Activated T-cell treated with anti-CD3 and anti-CD28 coated beads for 24 hours (primary cell): ENCODE measurements at regions not wholly inside any gene's neighbourhood (a gene's known extent, or its start where the extent isn't known, plus 50 kb on each side); places are given as distances from the start of the nearest gene placed in this dataset.
"Not testable (repeated sequence)": the region's sequence is repeated elsewhere in the genome, so short reads cannot be mapped to it uniquely, and the experiment has no call there.

ENCODE experiments used
- DNase-seq: peaks from one replicate; pipeline ENCODE4 v3.0.0-alpha.2; 2020; ENCODE audit warnings: low read depth

DNA sequence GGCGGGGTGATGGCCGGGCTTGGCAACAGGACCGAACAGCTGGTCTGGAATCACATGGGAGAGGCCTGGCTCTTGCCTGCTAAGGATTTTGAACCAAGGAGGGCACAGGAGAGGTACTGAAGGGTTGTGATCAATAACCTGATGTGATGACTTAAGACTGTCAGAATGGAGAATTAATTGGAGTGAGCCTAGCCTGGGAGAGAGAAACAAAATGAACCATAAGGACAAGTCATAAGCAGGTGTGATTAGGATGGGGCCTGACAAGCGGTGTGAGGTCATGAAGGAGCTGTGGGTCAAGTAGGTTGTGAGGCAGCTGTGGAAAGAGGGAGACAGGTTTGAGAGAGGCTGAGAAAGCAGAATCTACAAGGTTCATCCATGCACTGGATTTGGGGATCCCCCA is 104.6 kb downstream of the MED10 start:
- DNase-seq = no peak

DNA sequence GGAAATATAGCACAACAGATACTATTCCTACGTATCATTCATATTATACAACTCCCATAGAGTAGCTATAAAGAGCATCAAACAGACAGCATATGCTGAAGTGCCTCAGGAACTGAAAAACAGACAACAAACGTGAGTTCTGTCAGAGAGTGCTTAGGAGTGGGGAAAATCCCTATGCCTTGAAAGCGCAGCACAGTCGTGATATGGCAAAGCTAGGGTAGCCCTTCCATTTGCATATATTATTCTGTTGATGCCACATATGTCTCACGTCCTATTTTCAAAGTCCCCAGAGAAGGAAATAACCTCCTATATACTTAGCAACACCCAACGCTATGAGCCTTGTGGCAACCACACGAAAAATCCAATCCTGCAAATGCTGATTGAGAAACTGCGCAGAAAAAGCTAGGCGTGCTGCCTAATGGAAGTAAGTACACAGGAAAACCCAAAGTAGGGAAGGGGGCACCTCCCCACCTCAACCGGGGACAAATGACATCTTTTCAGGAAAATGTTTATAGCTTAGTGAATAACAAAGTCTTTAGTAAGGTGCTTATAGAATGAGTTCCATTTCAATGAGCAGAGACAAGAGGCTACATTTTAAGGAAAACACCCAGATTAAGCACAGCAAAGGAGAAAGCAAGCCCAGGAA is 105.1 kb downstream of the MED10 start:
- no peak for DNase-seq

DNA sequence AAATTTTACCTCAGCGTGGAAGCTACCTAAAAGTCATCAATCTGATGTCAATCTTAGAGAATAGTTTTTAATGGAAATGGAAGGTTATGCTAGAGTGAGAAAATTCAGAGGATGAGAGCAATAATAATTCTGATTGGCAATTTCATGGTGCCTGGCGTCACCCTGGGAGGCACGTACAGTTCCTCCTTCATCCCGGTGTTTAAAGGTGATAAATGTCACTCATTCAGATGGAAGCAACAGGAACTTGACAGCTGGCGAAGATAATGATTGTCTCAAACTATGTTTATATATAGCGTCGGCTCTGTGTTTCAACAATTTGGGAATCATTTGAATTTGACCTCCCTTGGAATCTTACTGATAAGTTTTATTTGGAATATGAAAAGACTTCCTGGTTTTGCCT is 108.4 kb downstream of the MED10 start:
- DNase-seq = no peak

DNA sequence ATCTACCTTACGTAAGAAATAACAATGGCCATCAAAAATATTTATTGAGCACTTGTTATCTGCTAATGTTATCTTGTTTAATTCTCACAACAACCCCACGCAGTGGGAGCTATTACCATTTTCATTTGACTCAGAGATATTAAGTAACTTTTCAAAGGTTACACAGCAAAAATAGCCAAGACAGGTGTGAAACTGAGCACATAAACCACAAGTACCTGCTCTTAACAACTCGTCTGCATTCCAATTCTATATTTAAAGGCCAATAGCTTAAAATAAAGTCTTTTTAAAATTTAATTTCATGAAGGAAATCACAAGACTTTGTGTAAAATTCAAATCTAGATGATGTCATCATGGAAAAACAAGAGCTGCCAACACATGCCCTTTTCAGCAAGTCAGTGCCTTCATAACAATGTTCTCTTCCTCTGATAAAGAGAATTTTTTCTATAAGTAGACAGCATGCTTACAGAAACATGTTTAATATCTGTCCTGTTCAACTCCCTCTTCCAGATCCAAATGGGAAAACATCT is 111.6 kb downstream of the MED10 start:
- DNase-seq = no peak

DNA sequence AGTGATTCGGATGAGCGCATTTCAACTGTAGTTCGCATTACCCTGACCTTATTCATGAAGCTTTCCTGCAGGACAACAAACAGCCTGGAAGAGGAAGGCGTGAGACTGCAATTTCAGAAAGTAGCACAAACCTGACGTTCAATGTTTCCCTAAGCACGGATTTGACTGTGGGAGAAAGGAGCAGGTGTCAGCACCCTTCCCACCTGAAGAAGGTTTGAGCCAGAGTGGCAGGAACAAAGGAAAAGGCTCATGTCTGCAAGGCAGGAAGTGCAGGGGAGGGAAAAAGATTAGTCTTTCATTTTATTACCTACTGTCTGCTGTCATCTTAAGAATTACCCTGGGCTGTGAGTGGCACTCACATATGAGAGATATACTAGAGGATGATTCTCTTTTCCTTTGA is 114.0 kb downstream of the MED10 start:
- no peak for DNase-seq

DNA sequence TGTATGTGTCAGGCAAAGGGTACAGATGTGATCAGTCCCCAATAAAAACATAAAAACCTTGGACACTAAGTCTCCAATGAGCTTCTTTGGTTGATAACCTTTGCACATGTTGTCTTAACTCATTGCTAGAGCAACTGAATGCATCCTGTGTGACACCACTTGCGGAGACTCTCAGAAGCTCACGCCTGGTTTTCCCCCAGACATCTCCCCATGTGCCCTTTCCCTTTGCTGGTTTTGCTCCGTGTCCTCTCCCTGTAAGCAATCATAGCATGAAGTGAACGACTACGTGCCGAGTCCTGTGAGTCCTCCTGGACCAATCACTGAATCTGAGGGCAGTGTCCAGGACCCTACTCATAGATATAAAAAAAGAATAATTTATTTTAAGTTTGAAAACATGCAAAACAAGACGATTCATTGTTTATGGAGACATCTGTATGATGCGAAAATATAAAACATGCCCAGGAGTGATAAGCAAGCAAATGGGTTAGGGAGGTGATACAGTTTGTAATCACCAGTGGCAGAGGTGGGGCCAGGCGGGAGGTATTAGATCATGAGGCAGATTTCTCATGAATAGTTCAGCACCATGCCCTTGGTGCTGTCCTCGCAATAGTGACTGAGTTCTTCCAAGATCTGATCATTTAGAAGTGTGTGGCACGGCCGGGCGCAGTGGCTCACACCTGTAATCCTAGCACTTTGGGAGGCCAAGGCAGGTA is 115.5 kb downstream of the MED10 start:
- no peak for DNase-seq

DNA sequence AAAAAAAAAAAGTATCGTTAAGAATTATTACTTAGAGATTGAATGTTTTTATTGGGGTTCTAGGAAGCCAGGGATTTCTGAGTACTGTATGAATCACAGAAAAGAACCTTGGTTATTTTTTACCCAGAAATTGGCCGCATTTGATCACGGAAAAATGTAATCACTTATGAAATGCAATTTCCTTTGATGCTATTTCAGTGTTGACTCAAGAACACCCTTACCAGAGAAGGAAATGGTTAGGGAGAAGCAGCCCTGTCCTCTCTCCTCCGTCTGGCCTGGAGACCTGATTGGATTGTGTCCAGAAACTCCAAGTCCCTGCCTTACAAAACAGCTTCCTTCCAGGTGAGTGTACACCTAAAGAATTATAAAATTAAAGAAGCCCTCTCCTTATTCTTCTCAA is 116.7 kb downstream of the MED10 start:
- no peak for DNase-seq

DNA sequence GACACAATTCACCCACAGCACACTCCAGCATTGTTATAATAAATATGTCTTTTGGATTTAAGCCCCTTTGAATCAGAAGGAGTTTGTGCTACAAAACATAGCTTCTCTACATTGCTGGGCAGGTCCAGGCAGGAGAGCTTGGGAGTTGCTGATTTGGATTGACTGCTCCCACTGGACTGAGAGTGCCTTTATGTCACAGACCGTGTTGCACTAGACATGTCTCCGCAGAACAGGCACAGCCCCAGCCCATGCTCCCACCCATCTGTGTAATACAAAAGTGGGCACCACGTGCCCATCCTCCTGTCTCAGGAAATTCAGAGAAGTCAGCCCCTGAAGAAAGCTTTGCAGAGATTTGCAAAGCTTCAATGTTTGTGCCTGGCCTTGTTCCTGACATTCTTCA is 117.1 kb downstream of the MED10 start:
- DNase-seq = no peak

DNA sequence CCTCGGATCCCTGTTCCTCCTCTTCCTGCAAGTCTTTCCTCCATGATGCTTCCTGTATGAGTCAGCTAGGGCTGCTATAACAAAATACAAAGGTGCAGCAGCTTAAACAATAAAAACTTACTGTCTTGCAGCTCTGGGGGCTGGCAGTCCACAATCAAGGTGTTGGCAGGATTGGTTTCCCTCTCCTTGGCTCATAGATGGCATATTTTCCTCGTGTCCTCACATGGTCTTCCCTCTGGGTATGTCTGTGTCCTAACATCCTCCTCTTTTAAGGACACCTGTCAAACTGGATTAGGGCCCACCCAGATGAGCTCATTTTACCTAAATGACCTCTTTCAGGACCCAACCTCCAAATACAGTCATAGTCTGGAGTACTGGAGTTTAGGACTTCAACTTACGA is 117.5 kb downstream of the MED10 start:
- no peak for DNase-seq

DNA sequence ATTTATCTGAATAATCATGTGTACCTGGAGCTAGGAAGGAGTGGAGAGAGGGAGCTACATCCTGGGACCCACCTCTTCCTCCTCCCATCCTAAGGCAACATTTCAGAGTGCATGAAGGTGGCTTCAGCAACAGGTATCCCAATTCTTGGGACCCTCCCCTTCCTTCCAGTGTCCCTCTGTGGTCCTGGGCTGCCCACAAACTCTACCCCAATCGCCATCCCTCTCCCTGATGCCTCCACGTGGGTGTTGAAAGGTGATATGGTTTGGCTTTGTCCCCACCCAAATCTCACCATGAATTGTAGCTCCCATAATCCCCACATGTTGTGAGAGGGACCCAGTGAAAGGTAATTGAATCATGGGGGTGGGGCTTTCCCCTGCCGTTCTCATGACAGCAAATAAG is 121.4 kb downstream of the MED10 start:
- DNase-seq = no peak

DNA sequence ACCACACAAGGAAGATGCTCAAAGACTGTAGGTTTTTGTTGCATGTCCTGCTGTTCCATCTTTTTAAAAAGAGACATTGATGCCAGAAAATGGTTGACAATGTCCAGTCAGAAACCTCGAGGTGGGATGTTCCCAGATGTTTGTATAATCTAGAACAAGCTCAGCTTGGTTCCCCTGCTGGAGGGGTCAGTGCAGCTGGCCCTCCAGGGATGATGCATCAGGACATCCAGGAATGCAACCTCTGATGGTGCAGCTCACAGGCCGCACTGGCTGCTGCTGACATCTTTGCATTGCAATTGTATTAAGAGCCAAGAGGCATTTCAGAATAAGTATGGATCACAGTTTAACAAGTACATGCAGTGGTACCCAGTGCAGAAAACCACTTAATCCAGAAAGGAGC is 122.4 kb downstream of the MED10 start:
- no peak for DNase-seq

DNA sequence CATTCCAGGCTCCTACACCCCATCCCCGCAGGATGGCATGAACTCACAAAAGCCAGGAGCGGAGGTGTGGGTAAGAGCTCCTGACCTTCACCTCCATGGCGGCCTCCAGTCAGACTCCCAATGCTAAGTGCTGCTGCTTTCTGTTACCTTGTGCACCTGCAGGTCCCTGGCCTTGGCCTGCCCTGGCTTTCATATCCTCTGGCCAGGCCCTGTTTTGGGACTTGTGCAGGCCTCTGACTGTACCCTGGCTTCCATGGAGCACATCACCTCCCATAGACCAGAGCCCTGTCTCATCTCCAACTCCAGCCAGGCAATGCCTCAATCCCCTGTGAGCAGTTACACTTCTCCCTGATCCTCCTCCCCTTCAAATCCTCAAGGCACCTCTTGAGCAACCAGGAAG is 124.5 kb downstream of the MED10 start:
- DNase-seq = no peak

DNA sequence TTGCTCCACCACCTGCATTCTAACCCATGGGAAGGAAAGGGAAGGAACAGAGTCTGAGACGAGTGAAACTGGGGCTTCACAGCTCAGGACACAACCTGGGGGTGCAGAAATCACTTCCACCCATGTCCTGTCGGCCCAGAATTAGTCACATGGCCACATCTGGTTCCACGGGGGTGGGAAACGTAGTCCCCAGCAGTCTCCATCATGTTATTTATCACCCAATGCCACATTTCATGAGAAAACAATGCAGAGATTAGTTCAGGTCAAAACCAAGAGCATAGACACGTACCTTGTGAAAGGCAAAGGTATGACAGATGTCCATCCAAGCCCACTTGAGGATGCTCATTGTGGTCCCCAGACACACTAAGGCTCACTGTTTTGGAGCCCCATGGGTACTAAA is 125.1 kb downstream of the MED10 start:
- DNase-seq = no peak

DNA sequence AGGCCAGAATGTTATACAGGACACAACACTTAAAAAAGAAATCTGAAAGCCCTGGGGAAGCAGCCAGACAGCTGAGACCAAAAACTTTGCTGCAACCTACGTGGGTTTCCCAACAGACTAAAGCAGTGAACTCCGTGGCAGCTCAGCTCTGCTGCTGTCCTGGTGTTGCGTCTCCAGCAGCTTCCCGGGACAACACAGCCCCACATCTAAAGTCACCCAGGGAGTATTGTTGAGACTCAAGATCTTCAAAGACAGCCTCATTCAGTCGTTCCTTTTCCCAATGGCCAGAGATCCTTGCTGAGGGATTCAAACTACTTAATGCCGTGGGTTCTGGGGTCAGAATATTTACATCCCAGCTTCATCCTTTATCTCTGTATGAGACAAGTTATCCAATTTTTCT is 125.8 kb downstream of the MED10 start:
- DNase-seq = no peak

DNA sequence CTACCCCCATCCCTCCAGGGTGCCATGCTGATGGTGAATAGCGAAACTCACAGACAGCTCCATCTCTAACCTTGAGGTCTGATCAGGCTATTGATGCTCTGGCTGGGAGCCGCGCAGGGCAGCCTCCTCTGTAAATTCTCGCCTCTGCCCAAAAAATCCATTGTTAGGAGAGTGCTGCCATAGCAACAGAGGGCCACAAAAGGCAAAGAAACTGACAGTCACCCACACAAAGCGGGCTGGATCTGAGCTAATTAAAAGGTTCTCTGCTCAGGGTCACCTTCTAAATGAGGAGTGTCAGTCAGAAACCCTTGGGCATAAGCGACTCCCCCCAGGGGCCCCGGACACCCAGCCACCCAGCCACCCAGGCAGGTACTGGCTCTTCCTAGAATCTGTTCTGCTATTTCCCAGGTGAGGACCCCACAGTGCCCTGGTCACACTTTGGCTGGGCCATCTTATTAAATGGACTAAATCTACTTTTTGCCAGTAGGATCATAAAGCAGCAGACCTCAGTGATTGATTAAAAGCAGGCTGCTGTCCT is 126.7 kb downstream of the MED10 start:
- DNase-seq = no peak

DNA sequence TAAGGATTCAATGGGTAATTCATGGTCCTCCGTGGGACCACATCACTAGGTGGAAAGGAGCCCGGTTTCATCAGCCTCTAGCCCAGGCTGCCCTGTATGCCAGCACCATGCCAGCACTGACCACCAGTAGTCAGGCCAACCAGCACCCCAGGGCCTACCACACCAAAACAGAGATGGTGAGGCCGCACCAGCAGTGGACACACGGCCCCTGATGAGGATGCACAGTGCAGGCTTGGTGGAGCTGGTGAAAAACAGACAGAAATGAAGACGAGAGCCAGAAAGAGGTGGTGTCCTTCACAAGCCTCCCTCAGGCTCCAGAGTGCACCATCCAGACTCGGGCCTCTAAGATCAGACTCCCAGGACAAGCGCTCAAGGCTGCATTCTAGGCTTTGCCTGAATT is 128.2 kb downstream of the MED10 start:
- DNase-seq = no peak

DNA sequence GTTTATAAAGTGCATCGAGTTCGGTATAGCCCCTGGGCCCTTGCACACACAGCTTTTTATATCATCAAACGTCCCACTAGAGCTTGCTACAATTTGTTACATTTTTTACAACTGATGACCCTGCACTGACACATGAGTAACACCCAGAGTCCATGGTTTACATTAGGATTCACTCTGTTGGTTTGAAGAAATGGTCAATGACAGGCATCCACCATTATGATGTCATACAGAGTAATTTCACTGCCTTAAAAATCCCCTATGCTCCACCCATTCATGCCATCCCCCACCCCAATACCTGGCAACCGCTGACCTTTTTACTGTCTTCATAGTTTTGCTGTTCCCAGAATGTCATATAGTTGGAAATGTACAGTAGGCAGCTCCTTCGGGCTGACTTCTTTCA is 130.2 kb downstream of the MED10 start:
- DNase-seq = no peak

DNA sequence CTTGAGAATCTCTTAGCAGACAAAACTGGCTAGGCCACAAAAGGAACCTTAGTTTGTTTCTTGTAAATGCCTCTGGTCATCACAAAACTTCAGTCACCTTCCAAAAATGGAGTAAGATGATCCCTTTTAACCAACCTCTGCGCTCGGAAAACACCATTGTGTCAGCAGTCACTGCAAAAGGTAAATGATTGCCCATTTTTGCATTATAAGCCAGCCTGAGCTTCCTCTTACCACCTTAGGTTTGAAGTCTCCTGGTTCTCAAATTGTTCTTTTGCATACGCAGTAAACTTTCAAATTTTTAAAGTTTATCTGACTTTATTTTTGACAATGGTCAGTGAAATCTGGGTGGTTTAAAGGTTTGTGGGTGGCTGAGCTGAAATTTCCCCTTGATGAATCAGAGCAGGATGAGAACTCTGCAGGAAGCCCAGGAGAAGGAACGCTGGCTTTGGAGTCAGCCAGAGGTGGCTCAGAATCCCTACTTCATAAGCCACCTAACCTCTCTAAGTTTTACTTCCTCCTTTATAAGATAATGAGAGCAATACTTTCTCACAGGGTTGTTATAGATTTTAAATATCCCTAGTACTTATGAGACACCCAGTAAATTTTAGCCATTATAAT is 131.4 kb downstream of the MED10 start:
- no peak for DNase-seq

DNA sequence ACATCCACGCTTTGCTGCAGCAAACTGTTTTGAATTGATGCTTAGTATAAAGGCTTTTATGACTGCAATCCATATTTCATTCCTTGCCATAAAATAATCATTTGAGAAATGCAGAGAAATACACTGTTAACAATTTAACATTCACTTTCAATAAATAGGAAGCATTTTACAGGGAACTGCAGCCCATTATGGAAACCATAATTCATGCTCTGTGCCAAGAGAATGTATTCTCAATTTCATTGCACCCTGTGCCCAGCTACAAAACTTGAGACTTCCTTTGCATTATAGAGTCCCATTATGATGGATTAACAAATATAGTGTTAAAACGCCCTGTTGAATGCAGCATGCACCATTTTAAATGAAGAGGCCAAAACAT is 134.0 kb downstream of the MED10 start:
- DNase-seq = no peak

DNA sequence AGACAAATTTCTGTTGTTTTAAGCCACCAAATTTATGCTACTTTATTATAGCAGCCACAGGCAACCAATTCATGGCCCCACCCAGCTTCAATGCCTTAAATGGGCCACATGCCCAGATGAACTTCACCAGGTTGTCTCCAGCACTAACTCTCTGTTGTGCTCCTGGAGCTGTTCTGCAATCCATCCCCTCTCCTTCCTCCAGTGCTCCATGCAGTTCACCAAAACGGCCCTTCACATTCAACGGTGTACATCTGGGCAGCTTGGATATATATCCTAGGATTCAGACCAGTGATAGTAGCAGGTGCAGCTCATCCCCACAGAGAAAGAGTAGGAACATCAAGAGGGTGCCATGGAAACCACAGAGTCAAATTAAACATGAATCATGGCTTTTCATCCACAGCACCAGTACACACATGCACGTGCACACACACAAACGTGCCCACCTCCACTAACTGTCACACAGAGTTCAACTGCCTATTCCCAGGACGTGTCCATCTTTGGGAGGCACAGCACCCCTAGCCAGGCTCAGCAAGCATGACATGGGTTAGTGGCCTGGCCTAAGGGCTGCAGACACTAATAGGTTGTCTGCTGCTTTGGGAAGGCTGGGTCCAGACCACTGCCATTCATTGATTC is 134.5 kb downstream of the MED10 start:
- no peak for DNase-seq

DNA sequence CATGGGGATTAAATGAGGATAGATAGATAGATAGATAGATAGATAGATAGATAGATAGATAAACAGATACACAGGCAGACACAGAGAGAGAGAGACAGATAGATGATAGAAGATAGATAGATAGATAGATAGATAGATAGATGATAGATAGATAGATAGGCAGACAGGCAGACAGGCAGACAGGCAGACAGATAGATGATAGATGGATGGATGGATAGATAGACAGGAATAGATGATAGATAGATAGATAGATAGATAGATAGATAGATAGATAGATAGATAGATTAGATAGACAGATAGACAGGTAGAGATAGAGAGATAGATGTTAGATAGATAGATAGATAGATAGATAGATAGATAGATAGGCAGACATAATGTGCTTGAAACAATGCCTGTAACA is 137.3 kb downstream of the MED10 start:
- DNase-seq = not testable (repeated sequence)

DNA sequence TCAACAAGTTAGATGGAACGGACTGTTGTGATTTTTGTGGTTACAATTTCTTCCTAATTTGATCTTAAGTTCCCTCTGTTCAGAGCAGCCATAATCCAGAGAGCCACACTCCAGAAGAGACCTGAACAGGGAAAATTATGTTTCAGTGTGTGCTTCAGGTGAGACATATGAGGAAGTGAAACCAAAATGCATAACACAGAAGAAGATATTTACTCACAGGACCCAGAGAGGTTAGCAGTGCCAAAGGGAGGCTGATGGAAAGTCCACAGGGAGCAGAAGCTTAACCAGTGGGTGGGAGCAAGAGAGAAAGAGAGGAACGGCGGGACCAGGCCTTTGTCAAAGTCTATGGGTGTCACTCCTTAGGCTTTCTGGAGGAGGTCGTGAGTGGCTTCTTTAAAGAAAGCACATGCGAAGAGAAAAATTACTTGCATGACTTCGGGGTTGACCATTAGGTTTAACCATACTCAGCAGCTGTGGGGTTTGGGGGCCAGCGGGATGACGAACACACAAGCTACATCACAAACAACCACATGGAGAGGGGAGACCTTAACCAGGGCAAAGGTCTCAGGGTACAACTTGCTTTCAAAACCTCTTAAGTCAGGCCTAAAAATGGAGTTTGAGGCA is 141.4 kb downstream of the MED10 start:
- DNase-seq = no peak
